SIG-M5 treated with dmso at 0.1 percent for 504 hours (cell line): ENCODE measurements at regions not wholly inside any gene's neighbourhood (a gene's known extent, or its start where the extent isn't known, plus 50 kb on each side); places are given as distances from the start of the nearest gene placed in this dataset.

ENCODE experiments used
- DNase-seq: peaks from one replicate; lab custom pipeline; 2025; ENCODE audit not compliant: unreplicated experiment; lab: John Stamatoyannopoulos, UW

DNA sequence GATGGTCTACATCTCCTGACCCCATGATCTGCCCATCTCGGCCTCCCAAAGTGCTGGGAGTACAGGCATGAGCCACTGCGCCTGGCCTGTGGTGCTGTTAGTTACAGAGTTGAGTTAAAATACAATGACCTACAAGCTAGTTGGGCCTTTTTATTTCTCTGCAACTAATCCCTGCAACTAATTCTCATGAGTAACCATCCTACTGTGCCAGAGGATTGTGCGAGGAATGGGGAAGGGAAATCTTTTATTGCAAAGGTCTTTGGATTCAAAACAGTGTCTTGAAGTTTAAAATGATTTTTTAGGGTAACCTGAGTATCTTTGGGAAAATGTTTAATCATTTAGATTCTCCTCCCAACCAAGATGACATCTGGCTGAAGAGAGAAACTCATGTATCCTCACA is 88.8 kb upstream of the RMDN2 start:
- DNase-seq, result no peak

DNA sequence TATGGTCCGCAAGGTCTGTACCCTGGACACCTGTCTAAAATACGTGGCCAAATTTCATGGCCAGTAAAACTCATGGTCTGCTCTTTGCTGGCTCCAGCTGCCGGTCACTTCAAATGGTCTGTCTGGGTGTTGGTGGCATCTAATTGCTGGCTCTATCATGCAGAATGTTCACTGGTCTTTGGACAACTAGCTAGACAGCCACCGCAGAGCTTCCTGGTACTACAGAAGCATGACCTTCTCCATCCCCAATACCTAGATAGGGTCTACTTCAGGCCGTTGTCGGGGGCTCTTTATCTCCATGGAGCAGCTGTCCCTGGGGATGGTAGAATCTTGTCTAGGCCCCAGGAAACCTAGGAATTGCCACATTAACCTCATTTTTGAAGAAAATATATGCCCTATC is 88.4 kb upstream of the RMDN2 start:
- DNase-seq, result no peak

DNA sequence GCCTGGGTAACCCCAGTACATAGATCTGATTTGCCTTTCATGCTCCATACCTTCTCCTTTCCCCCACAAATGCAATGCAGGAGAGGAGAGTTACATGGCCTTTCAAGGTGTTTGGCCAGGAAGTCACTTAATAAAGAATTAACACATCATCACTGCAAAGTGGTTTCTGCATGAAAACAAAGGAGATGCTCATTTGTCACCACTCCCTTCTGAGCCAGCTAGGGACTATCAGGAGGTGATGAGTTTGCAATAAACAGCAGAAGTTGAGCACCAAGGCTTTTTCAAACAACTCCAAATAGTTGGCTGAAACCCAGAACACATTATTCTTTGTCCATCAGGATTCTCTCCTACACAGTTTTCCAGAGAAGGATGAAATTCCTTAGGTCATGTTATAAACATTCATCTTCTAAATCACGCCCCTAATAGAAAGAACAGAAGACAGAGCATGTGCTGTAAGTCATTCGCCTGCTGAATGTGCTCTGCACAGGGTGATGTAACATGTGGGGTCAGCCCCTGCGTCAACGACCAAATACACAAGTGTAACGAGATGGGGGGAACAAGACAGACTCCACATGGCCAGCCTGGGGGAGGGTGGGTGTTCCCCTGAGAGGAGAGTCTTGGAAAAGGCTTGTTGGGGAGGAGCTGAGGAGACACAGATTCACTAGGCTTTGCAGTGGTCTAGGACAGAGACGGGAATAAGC is 87.3 kb upstream of the RMDN2 start:
- no peak for DNase-seq

DNA sequence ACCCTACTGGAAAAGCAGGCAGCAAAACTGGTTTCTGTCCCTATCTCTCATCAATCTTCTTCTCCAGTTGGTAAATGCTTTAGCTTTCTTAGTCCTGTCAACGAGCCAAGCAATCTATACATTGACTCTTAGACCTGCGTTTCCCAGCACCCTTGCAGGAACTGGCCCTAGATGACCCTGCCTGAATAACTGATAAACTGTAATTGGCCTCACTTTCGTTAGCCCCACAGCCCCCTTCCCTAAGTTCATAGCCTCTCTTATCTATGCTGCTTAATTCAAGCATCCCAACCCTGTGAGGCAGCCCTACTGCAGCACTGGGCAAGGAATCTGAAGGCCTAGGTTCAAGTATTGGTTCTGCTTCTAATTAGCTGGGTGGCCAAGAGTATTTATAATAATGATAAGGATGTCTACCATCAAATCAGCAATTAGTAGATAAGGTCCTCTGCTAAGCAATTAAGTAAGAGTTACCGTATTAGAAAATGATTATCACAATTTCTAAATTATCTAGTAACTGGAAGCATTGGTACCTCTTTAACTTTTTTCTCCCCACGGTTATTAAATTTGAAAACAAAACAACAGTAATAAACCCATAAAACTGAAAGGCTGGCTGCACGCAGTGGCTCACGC is 86.4 kb upstream of the RMDN2 start:
- no peak for DNase-seq

DNA sequence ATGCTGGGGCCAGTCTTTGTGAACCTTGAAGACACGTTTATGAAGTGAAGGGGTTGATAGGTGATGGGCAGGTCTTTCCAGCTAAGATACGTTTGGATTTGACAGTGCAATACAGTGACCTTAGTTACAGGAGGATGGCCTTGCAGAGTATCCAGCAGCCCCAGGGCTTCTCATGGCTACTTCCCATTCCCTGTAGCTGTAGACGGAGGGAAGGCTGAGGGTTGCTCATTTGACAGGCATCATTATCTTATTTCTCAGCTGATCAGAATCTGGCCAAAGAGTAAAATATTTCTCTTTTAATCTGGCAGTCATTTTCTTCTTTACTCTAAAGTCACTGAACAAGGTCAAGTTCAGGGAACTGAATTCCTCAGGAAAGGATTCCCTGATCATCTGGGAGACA is 85.1 kb upstream of the RMDN2 start:
- no peak for DNase-seq

DNA sequence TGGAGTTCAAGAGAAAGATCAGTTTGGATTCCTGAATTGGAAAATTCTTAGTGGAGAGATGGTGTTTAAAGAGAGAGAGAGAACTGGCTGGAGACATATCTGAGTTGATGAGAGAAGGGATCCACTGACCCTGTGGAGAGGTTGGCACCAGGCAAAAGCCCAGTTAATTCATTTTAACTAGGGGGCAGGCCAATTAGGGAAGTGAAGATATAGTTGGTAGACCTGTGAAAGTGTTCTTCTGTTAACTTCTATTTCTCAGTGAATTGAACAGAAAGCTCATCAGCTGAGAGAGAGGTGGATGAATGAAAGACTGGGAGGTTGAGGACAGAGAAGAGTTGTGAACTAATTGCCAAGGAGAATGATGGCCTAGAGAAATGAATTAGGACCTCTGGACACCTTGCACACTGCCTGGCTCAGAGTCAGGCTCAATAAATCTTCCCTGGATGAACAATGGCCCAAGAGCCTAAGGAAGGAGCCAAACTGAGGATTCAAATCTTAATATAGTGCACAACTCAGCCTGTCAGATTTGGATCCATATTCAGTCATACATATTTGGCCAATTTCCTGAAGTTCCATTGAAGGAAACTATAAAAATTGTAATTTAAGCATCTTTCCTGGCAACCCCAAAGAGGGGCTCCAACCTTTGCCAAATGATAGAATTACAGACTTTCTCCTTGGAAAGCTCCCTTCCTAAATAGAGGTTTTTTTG is 82.2 kb upstream of the RMDN2 start:
- no peak for DNase-seq

DNA sequence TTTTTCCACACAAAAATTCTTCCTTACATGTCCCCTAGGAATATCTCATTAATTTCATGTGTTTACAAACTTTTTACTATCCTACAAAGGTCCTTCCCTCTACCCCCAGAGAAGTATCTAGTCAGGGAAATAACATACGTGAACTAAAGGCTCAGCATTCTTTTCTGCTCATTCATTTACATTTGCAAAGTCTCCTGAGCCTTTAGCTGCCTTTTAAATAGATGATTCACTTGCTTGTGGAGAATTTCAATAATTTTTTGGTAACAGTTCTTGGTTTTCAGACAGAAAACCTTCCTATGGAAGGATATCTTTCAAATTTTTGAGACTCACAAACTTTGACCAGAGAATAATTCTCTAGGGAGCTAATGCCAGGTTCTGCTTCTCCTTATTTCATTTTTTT is 81.5 kb upstream of the RMDN2 start:
- DNase-seq, result no peak

DNA sequence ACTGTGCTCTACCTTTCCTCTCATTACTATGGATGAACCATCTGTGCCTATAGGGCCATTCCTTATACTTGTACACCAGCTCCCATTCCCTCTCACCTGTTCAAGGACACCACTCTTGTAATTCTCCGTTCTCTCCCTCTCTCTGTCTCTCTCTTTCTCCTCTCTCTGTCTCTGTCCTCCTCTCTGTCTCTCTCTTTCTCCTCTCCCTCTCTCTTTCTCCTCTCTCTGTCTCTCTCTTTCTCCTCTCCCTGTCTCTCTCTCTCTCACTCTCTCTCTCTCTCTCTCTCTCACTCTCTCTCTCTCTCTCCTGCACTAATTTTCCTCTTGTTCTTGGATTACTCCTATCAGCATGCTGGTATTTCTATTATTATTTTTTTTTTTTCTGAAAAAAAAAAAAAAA is 78.9 kb upstream of the RMDN2 start:
- no peak for DNase-seq

DNA sequence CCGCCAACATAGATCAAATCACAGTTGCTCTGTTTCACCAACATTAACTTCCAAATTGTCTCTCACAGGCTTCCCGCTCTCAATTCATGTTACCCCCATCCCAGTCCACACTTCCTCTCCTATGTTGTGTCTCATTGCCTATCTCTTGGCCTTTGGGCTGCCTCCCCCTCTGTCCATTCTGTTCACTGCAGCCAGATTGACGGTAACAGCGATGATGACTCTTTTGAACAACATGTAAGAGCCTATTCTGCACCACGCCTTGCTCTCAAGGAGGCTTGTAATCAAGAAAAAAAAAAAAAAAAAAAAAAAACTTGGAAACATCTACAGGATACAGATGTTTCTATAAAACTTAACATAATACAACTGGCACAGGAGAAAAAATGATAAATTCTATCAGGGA is 77.3 kb upstream of the RMDN2 start:
- no peak for DNase-seq

DNA sequence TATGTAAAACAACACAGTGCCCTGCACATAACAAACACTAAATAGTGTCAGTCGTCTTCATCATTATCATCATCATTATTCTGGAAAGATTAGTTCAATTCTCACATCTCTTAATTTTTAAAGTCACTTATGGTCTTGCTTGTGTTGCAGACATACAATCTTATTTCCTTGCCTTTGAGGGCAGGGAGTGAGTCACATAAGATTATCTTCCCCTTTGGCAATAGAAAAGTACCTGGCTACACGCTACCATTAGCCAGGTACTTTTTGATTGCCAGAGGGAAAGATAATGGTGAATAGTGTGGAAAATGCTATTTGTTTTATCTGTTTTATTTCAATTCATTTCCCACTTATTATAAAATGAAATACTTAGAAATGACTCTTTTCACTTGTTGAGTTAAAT is 76.6 kb upstream of the RMDN2 start:
- DNase-seq, result no peak

DNA sequence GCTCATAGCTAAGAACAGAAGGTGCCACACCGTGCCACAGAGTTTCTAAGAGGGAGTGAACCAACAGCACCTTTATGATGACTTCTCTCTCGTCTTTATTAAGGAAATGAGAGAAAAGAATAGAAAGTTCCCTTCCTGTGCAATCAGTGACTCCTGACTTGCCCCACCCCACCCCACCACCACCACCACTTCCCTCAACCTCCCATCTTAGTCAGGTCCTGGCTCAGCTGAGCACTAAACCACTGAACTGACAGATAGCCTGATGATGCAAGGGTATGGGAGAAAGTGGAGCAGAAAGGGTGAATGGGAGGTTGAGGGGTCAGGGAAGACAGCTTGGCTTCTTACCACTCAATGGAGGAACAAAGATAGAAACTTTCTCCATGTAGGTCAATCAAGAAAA is 75.2 kb upstream of the RMDN2 start:
- DNase-seq, result peak; percentile 83

DNA sequence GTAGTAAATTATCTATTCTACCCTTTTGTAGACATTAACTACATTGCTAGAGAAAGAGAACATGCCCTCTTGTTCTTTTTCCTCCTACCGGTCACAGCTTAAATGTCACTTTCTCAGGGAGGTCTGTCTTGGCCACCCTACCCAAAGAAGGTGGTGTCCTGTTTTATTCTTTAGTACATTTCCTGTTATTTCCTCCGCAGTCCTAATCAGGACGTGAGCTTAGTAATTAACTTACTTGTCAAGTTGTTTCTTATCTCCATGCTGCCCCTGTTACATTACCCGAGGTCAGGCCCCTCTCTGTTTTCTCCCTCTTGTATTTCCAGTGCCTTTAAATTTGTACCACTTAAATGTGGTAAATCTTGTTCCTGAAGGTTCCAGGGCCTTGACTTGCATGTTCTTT is 73.7 kb upstream of the RMDN2 start:
- DNase-seq, result no peak

DNA sequence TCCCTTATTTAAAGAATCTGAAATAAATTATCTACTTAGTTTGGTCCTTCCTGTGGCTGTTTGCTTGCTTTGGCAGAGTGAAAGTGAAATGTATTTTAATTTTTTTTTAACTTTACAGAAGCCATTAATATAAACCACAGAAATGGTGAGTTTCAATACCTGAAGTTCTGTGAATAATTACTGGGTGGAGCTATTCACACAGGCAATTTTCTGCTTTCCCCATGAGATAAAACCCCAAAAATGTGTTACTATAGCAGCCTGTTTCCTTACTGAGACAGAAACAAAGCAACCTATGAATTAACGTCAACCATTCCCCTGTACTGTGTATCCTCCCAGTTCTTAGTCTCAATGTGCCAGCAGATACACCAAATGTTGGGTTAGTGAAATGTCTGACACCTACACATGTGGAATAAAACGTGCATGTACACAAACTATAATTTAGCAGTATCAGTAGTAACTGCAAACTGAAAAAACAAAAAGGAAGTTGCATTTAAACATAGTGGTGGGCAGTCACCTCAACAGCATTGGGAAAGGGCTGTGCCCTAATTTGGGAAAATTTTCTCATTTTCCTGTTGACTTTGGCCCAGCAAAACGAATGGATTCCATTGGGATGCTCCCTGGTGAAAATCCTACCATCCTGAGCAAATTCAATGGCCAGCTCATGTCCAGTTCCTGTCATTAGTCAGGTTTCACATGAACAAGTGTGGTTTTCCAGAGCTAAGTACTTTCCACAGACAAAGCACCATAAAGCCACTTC is 73.1 kb upstream of the RMDN2 start:
- no peak for DNase-seq

DNA sequence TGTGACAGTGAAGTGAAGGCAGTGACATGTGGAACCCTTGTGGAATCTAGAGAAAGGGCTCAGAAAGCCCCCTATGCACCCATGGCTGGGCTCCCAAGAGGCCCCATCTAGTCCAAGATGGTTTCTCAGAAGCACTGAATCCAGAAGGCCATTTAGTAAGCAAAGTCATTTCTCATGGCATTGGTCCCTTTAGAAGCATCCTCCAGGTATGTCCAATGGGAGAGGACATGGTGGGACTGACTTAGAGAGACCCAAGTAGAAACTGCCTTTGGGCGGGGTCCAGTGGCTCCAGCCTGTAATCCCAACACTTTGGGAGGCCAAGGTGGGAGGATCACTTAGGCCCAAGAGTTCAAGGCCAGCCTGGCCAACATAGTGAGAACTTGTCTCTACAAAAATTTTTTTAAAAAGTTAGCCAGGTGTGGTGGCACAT is 72.5 kb upstream of the RMDN2 start:
- no peak for DNase-seq

DNA sequence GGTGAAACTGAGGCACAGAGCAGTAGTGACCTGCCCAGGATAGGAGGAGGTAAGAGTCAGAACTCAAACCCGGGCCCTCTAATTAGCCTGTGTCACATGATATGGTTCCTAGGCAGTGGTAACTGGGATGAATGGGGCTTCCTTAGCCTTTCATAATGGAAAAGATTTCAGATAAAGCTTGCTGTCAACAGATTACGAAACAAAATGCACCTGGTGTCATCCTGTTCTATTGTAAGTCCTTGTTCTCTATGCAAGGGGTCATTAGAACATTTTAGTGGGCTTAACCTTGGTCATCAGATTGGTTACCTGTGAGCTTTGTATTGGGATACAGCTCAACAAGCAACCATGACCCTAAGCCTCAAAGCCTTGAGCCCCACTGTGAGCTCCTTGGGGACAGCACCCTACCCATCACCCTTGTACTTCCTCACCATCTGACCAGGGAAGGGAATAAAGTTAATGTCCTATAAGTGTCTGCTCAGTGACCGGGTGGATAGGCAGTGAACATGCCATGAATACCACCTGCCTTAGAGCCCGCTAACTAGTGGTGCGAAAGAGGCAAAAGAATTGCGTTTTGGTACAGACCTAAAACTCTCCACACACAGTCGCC is 70.3 kb upstream of the RMDN2 start:
- DNase-seq, result no peak

DNA sequence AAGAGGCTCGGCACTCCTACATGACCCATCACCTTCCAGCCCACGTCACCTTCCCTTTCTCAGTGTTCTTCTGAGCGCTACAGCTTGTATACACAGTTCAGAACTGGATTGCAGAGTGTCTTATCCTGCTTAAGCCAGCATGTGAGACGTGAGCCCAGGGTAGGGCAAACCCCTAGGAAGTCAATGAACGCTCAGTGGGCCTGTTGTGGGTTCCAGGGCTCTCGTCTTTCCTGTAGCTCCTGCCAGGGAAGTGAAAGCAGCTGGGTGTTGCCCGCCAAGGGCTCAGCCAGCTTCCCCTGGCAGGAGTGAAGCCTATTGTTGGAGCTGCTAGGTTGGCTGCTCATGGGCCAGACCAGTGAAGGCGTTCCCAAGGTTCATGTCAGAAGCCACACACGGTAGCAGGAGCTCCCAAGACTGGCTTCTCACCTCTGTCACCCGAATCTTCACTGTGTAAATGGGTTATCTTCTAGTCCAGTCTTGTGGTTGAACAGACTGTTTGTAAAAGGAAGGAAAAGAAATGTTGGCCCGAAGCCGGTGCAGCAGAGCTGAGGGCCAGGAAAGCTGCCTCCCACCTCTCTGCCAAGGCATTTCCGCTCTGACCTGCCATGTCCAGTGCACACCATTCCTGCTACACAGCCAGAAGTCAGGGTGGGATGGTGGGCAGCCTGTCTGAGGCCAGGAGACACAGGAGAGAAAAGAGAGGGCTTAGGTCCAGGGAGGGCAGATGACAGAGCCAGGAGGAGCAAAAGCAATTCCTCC is 69.6 kb upstream of the RMDN2 start:
- DNase-seq, result peak; percentile 50

DNA sequence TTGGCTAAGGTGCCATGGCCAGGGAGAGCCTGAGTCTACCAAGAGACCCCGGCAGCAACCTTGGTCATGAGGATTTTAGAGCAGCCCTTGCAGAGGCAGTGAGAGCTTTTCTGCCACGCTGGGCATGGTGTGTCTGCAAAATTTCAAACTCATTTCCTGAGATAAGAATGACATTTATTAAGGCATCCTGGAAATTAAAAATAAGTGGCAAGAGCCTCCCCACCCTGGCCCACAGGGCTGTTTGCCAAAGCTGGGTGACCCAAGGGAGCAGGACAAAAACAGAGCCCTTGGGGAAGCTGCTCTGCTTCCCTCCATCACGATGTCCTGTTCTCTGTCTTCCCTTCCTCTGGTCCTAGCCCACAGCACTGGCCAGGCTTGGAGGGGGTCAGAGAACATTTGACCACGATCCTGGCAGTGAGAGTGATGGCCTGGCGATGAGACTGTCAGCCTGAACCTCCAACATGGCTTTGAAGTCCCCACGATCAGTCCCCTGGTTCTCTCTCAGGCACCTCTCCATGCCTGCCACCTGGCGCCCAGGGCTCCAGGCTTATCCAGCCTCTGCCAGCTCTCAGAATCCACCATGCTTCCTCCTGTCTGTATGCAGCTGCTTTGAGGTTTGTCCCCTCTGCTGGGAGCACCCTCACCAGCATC is 68.9 kb upstream of the RMDN2 start:
- no peak for DNase-seq

DNA sequence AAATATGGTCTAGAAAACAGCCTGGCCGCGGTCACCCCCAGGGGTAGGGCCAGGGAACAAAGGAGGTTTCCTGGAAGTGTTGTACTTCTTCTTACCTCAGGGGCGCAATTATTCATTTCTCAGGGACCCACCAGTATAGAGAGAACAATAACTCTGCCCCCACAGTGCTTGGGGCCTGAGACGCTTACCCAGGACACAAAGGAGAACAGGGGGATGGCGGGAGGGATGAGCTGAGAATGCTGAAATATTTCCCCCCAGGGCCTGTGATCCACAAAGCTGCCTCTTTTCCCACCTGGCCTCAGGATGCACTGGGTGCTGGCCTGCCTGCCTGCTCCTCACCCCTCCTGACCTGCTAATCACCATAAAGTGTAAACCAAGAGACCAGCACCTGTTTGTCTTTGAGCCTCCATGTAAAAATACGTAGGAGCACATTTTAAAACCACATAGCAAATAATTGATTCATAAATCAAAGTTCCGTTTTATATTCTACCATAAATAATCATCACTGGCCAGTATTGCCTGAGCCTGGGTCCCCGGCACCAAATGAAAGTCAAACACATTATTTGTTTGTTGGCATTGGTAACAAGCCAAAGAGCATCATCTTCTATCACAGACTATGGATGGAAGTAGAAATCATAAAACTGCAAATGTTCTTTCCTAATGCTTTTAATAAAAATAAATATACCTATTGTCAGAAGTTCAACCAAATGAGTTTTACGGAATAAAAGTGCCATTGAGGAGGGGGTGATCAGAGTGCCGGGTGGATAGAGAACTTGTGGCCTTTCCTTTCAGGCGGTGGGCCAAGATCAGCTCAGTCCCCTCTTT is 67.3 kb upstream of the RMDN2 start:
- no peak for DNase-seq

DNA sequence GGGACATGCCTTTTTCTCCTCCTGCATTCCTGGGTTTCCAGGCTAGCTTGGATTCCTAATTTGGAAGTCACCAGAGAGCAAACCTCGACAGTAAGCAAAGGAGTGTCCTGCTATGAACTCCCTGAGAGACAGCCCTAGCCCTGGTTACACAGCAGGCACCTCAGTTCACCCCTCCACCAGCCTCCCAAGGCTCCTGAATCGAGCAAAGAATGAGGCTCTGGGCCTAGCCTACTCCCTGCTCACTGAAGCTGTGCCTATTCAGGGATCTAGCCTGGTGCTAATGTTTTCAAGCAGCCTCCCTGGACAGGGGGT is 66.7 kb upstream of the RMDN2 start:
- DNase-seq, result no peak
